Trophoblast cell (in vitro differentiated cells and primary cell): ENCODE measurements at regions not wholly inside any gene's neighbourhood (a gene's known extent, or its start where the extent isn't known, plus 50 kb on each side); places are given as distances from the start of the nearest gene placed in this dataset.

Experiments used
- DNase-seq, 2 donors: peaks; one replicate each; pipeline ENCODE4 v3.0.0-alpha.2; 2016
- H2AFZ ChIP-seq: 2 replicates; pipeline ENCODE4 v1.6.1; 2013; ENCODE audit warnings: low read length, moderate library complexity, mild to moderate bottlenecking; ENCODE audit not compliant: insufficient read depth, poor library complexity
- H2AK5ac ChIP-seq: 2 replicates; pipeline ENCODE4 v1.6.1; 2013; ENCODE audit warnings: mild to moderate bottlenecking, low read length
- H2BK120ac ChIP-seq: 2 replicates; pipeline ENCODE4 v1.6.1; 2013; ENCODE audit warnings: low read length, mild to moderate bottlenecking, moderate library complexity; ENCODE audit not compliant: insufficient read depth, poor library complexity
- H2BK12ac ChIP-seq: 2 replicates; pipeline ENCODE4 v1.6.1; 2013; ENCODE audit warnings: mild to moderate bottlenecking, low read length, moderate library complexity
- H2BK5ac ChIP-seq: 2 replicates; pipeline ENCODE4 v1.6.1; 2013; ENCODE audit warnings: low read length, low read depth, moderate library complexity, mild to moderate bottlenecking; ENCODE audit not compliant: poor library complexity
- H3K14ac ChIP-seq: 2 replicates; pipeline ENCODE4 v1.6.1; 2013; ENCODE audit warnings: mild to moderate bottlenecking, low read length
- H3K18ac ChIP-seq: 2 replicates; pipeline ENCODE4 v1.6.1; 2013; ENCODE audit warnings: mild to moderate bottlenecking, low read length
- H3K23ac ChIP-seq: 2 replicates; pipeline ENCODE4 v1.6.1; 2013; ENCODE audit warnings: low read length
- H3K27ac ChIP-seq: 2 replicates; pipeline ENCODE4 v1.5.1; 2013; ENCODE audit warnings: low read depth, mild to moderate bottlenecking, inconsistent platforms, low read length, moderate library complexity
- H3K27me3 ChIP-seq: 2 replicates; pipeline ENCODE4 v1.6.1; 2013; ENCODE audit warnings: inconsistent platforms, mild to moderate bottlenecking, low read length, moderate library complexity; ENCODE audit not compliant: insufficient read depth
- H3K36me3 ChIP-seq, 2 experiments: 1 replicate in 1 of 2; 2 replicates in 1 of 2; pipeline ENCODE4 v1.6.1; 2013; ENCODE audit warnings: low read length in 2 of 2, mild to moderate bottlenecking in 2 of 2, moderate library complexity in 1 of 2; ENCODE audit not compliant: insufficient read depth in 2 of 2, control insufficient read depth in 1 of 2
- H3K4ac ChIP-seq: 2 replicates; pipeline ENCODE4 v1.6.1; 2013; ENCODE audit warnings: low read depth, mild to moderate bottlenecking, low read length, moderate library complexity
- H3K4me1 ChIP-seq, 2 experiments: 1 replicate in 1 of 2; 2 replicates in 1 of 2; pipeline ENCODE4 v1.6.1; 2013; ENCODE audit warnings: low read length in 2 of 2, mild to moderate bottlenecking in 2 of 2, moderate library complexity in 1 of 2; ENCODE audit not compliant: insufficient read depth in 2 of 2, control insufficient read depth in 1 of 2
- H3K4me2 ChIP-seq: 2 replicates; pipeline ENCODE4 v1.6.1; 2013; ENCODE audit warnings: inconsistent platforms, mild to moderate bottlenecking, low read length, moderate library complexity
- H3K4me3 ChIP-seq: 2 replicates; pipeline ENCODE4 v1.5.1; 2013; ENCODE audit warnings: mild to moderate bottlenecking, low read depth, low read length, inconsistent platforms
- H3K79me1 ChIP-seq: one replicate; pipeline ENCODE4 v1.6.1; 2013; ENCODE audit warnings: low read length
- H3K79me2 ChIP-seq: 2 replicates; pipeline ENCODE4 v1.6.1; 2013; ENCODE audit warnings: low read length, mild to moderate bottlenecking; ENCODE audit not compliant: control insufficient read depth, insufficient read depth, poor library complexity
- H3K9ac ChIP-seq: 2 replicates; pipeline ENCODE4 v1.6.1; 2013; ENCODE audit warnings: mild to moderate bottlenecking, low read length
- H3K9me3 ChIP-seq: 2 replicates; pipeline ENCODE4 v1.6.1; 2013; ENCODE audit warnings: low read depth, mild to moderate bottlenecking, control low read depth, inconsistent platforms, low read length; ENCODE audit not compliant: insufficient read depth
- H4K12ac ChIP-seq: 2 replicates; pipeline ENCODE4 v1.6.1; 2013; ENCODE audit warnings: low read depth, mild to moderate bottlenecking, low read length, moderate library complexity
- H4K8ac ChIP-seq: 2 replicates; pipeline ENCODE4 v1.6.1; 2013; ENCODE audit warnings: low read depth, mild to moderate bottlenecking, low read length, moderate library complexity
- H4K91ac ChIP-seq: one replicate; pipeline ENCODE4 v1.6.1; 2013; ENCODE audit warnings: low read depth, mild to moderate bottlenecking, low read length, moderate library complexity
- WGBS: extraction: QIAGEN DNeasy Blood & Tissue Kit; methylation state at CpG from one replicate; pipeline ENCODE4 v1.1.7; 2013; ENCODE audit warnings: missing lambda C conversion rate; ENCODE audit not compliant: insufficient read length, insufficient coverage; ENCODE audit errors: extremely low coverage; 5-methylcytosine and 5-hydroxymethylcytosine counted together

DNA sequence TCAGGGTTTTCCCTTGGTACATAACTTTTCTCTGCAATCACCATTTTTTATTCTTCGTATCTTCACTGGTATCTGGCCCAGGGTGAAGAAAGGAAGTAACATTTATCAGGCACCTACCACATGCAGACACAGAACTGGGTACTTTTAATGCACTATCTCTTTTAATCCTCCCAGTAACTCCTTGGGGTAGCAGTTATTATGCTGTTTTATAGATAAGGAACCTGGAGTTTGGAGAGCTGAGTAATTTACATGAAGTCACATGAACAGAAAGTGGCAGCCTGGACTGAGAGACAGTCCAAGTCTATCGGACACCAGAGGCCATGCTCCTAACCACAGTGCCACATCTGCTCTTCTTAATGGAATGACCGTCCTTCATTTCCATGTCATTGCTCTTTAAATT lies 117.1 kb upstream of the PODXL start:
- Histone ChIP-seq H3K18ac (no peak overlapping the region), H3K23ac (no peak overlapping the region), H2AK5ac (no peak overlapping the region), H3K27ac (no peak overlapping the region), H4K12ac (no peak overlapping the region), H3K14ac (no peak overlapping the region), H3K27me3 (peaks cover 4% of the 10 kb centered on the region), H3K4me1 (no peaks in the 10 kb centered on the region), H4K8ac (no peak overlapping the region), H2BK120ac (no peak overlapping the region), H3K9me3 (peaks cover 2% of the 10 kb centered on the region), H2BK12ac (no peak overlapping the region), H3K79me2 (no peaks in the 10 kb centered on the region), H2AFZ (no peak overlapping the region), H2BK5ac (no peak overlapping the region), H4K91ac (no peak overlapping the region), H3K9ac (no peak overlapping the region), H3K4ac (no peak overlapping the region), H3K36me3 (no peaks in the 10 kb centered on the region), H3K4me3 (no peak overlapping the region), H3K4me2 (no peak overlapping the region), H3K79me1 (no peaks in the 10 kb centered on the region)
- DNase-seq = no peak
- WGBS = no CpG with 5 or more reads among the region's 3 CpGs

DNA sequence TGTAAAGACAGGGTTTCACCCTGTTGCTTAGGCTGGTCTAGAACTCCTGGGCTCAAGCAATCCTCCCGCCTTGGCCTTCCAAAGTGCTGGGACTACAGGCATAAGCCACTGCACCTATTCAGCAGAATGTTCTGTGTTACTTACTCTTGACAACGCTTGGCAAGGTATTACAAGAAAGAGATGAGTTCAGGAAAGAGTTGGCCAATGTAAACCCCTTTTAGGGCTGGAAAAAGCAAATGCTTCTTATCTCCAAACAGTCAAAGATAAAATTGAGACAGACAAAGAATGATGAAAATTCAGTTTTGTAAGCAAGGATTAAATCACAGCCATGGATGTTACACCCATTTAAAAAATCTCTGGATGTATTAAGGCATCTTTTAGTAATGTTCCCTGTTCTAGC lies 114.0 kb upstream of the PODXL start:
- Histone ChIP-seq H3K4me2 (no peak overlapping the region), H2BK5ac (no peak overlapping the region), H3K18ac (no peak overlapping the region), H3K27me3 (peaks cover 4% of the 10 kb centered on the region), H3K36me3 (no peaks in the 10 kb centered on the region), H3K14ac (no peak overlapping the region), H3K79me2 (no peaks in the 10 kb centered on the region), H2BK120ac (no peak overlapping the region), H3K79me1 (no peaks in the 10 kb centered on the region), H3K9me3 (peaks cover 5% of the 10 kb centered on the region), H4K91ac (no peak overlapping the region), H3K4ac (no peak overlapping the region), H3K23ac (no peak overlapping the region), H4K8ac (no peak overlapping the region), H3K4me1 (no peaks in the 10 kb centered on the region), H3K4me3 (no peak overlapping the region), H3K9ac (no peak overlapping the region), H2AK5ac (no peak overlapping the region), H2BK12ac (no peak overlapping the region), H3K27ac (no peak overlapping the region), H2AFZ (no peak overlapping the region), H4K12ac (no peak overlapping the region)
- no CpG with 5 or more reads among the region's 2 CpGs for WGBS
- DNase-seq = no peak

DNA sequence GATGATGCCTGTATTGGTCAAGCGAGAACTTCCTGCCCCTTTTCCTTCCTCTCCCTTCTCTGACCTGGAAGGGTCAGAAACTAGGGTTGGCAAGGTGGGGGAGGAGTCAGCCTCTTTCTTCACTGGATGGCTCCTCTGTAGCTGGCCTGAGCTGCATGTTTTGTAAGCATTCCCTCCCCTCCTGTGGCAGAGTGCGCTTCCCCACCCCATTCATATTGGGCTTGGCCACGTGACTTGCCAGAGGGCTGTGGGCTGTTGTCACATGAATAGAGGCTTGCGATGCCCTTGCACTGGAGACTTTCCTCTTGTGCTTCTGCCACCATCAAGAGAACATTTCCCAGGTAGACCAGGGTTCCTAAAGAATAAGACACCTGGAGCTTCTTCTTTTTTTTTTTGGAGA lies 111.3 kb upstream of the PODXL start:
- Histone ChIP-seq H3K4me3 (no peak overlapping the region), H3K18ac (no peak overlapping the region), H3K9me3 (peaks cover 2% of the 10 kb centered on the region), H2BK12ac (no peak overlapping the region), H2AK5ac (no peak overlapping the region), H3K4me2 (no peak overlapping the region), H2BK5ac (no peak overlapping the region), H4K8ac (no peak overlapping the region), H3K9ac (no peak overlapping the region), H3K79me1 (no peaks in the 10 kb centered on the region), H3K79me2 (no peaks in the 10 kb centered on the region), H4K91ac (no peak overlapping the region), H4K12ac (no peak overlapping the region), H2AFZ (no peak overlapping the region), H3K4ac (no peak overlapping the region), H3K14ac (no peak overlapping the region), H3K23ac (no peak overlapping the region), H3K27me3 (no peaks in the 10 kb centered on the region), H3K27ac (no peak overlapping the region), H3K4me1 (no peaks in the 10 kb centered on the region), H3K36me3 (no peaks in the 10 kb centered on the region), H2BK120ac (no peak overlapping the region)
- DNase-seq = no peak
- WGBS = no CpG with 5 or more reads among the region's 4 CpGs

DNA sequence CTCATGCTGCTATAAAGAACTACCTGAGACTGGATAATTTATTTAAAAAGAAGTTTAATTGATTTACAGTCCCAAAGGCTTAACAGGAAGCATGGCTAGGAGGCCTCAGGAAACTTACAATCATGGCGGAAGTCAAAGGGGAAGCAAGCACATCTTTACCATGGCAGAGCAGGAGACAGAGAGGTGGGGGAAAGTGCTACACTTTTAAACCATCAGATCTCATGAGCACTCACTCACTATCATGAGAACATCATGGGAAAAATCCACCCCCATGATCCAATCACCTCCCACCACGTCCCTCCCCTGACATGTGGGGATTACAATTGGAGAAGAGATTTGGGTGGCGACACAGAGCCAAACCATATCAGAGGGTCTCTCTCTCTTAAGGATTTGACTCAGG lies 108.6 kb upstream of the PODXL start:
- DNase-seq = no peak
- H3K4ac ChIP-seq = no peak overlapping the region
- no peak overlapping the region for H3K27ac ChIP-seq
- H3K9me3 ChIP-seq = peaks cover 2% of the 10 kb centered on the region
- H2AK5ac ChIP-seq = no peak overlapping the region
- H2BK12ac ChIP-seq = no peak overlapping the region
- no peaks in the 10 kb centered on the region for H3K79me1 ChIP-seq
- no peak overlapping the region for H3K18ac ChIP-seq
- no peaks in the 10 kb centered on the region for H3K27me3 ChIP-seq
- no peak overlapping the region for H4K12ac ChIP-seq
- H3K4me1 ChIP-seq = no peaks in the 10 kb centered on the region
- WGBS = no CpG with 5 or more reads among the region's 3 CpGs
- H4K8ac ChIP-seq = no peak overlapping the region
- no peaks in the 10 kb centered on the region for H3K79me2 ChIP-seq
- H4K91ac ChIP-seq = no peak overlapping the region
- H3K4me2 ChIP-seq = no peak overlapping the region
- no peak overlapping the region for H3K4me3 ChIP-seq
- no peak overlapping the region for H2AFZ ChIP-seq
- no peak overlapping the region for H3K14ac ChIP-seq
- H2BK5ac ChIP-seq = no peak overlapping the region
- H3K36me3 ChIP-seq = no peaks in the 10 kb centered on the region
- H3K9ac ChIP-seq = no peak overlapping the region
- H2BK120ac ChIP-seq = no peak overlapping the region
- H3K23ac ChIP-seq = no peak overlapping the region
